ENCODE measurements at regions not wholly inside any gene's neighbourhood (a gene's known extent, or its start where the extent isn't known, plus 50 kb on each side); places are given as distances from the start of the nearest gene placed in this dataset.

GRCh38 chr4:119977076-119977940 is 89.3 kb downstream of the MAD2L1 start:
- TF ChIP-seq, protein P1, sequence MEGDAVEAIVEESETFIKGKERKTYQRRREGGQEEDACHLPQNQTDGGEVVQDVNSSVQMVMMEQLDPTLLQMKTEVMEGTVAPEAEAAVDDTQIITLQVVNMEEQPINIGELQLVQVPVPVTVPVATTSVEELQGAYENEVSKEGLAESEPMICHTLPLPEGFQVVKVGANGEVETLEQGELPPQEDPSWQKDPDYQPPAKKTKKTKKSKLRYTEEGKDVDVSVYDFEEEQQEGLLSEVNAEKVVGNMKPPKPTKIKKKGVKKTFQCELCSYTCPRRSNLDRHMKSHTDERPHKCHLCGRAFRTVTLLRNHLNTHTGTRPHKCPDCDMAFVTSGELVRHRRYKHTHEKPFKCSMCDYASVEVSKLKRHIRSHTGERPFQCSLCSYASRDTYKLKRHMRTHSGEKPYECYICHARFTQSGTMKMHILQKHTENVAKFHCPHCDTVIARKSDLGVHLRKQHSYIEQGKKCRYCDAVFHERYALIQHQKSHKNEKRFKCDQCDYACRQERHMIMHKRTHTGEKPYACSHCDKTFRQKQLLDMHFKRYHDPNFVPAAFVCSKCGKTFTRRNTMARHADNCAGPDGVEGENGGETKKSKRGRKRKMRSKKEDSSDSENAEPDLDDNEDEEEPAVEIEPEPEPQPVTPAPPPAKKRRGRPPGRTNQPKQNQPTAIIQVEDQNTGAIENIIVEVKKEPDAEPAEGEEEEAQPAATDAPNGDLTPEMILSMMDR (IDR thresholded peaks at IDR 0.05; ENCODE audit: low read depth, low read length) = no peak
- TF ChIP-seq EZH2phosphoT487 (IDR thresholded peaks at IDR 0.05; ENCODE audit: low read depth) = no peak

Measured in OCI-LY3 (cell line).